Panc1 (cell line): ENCODE measurements at regions not wholly inside any gene's neighbourhood (a gene's known extent, or its start where the extent isn't known, plus 50 kb on each side); places are given as distances from the start of the nearest gene placed in this dataset.

ENCODE experiments used
- ATAC-seq: fragments of 200-7000 bp; cut with Tn5 transposase; 2 replicates; pipeline ENCODE4 v1.9.1; 2020; ENCODE audit warnings: mild to moderate bottlenecking, moderate library complexity
- BruUV-seq: library from RNA; stranded (reverse); fragments of 400-500 nt; replicated peaks from 2 replicates; lab custom pipeline; 2021; lab: Mats Ljungman, UMichigan
- CTCF ChIA-PET: fragments of 300-600 bp; sonication (Branson Sonifier 250); formaldehyde crosslinking; loops from one replicate; lab custom pipeline; 2022; ENCODE audit warnings: antibody characterized with exemption; lab: Charles Lee
- POLR2A ChIA-PET: fragments of 300-600 bp; sonication (Branson Sonifier 250); formaldehyde crosslinking; loops from one replicate; lab custom pipeline; 2022; ENCODE audit warnings: antibody characterized with exemption; lab: Charles Lee
- DNase-seq: peaks from one replicate; pipeline ENCODE4 v3.0.0-alpha.2; 2010; ENCODE audit warnings: low read depth, low spot score
- H3K27ac ChIP-seq: 2 replicates; pipeline ENCODE4 v1.5.1; 2011; ENCODE audit warnings: mild to moderate bottlenecking, low read length, inconsistent platforms
- H3K27me3 ChIP-seq: fragments of 200-500 bp; sonication (Bioruptor generic); 2 replicates; pipeline ENCODE4 v1.6.0; 2014; ENCODE audit warnings: low read length, inconsistent platforms; ENCODE audit not compliant: control insufficient read depth, insufficient read depth
- H3K36me3 ChIP-seq: fragments of 200-500 bp; sonication (Bioruptor generic); 2 replicates; pipeline ENCODE4 v1.5.1; 2014; ENCODE audit warnings: inconsistent platforms, mild to moderate bottlenecking, low read length, moderate library complexity; ENCODE audit not compliant: control insufficient read depth, insufficient read depth
- H3K4me1 ChIP-seq: 2 replicates; pipeline ENCODE4 v1.5.1; 2011; ENCODE audit warnings: inconsistent platforms, mild to moderate bottlenecking, low read length, moderate library complexity; ENCODE audit not compliant: control insufficient read depth, insufficient read depth
- H3K4me3 ChIP-seq, 2 experiments: 2 replicates each; pipeline ENCODE4 v1.5.1; 2011 to 2012; ENCODE audit warnings: low read depth in 2 of 2, low read length in 2 of 2, mild to moderate bottlenecking in 2 of 2, inconsistent platforms in 1 of 2, moderate library complexity in 1 of 2
- H3K9me3 ChIP-seq: fragments of 200-500 bp; sonication (Bioruptor generic); 2 replicates; pipeline ENCODE4 v1.5.1; 2014; ENCODE audit warnings: low read depth, mild to moderate bottlenecking, inconsistent platforms, low read length, moderate library complexity; ENCODE audit not compliant: control insufficient read depth, insufficient read depth
- POLR2AphosphoS5 ChIP-seq: IDR thresholded peaks from 2 replicates; pipeline ENCODE4 v1.6.1; 2012; ENCODE audit warnings: mild to moderate bottlenecking, low read depth, low read length, moderate library complexity
- REST ChIP-seq, 2 experiments: IDR thresholded peaks; 2 replicates each; pipeline ENCODE4 v1.6.1; 2011 to 2012; ENCODE audit warnings: low read depth in 2 of 2, control low read depth in 1 of 2, low read length in 1 of 2, mild to moderate bottlenecking in 1 of 2, moderate library complexity in 1 of 2; ENCODE audit not compliant: insufficient read depth in 1 of 2
- SIN3A ChIP-seq: IDR thresholded peaks from 2 replicates; pipeline ENCODE4 v1.6.1; 2012; ENCODE audit warnings: low read depth, mild to moderate bottlenecking, low read length, moderate library complexity, borderline replicate concordance; ENCODE audit not compliant: insufficient read depth
- TCF7L2 ChIP-seq: IDR thresholded peaks from 2 replicates; pipeline ENCODE4 v1.6.1; 2011; ENCODE audit warnings: mild to moderate bottlenecking, low read depth, low read length, inconsistent platforms
- in situ Hi-C: cut with HindIII; loops from 2 replicates; pipeline ENCODE4 v1.10.0; 2016; ENCODE audit warnings: low sequenced_read_pairs, low pct_unique_long_range_greater_than_20kb
- intact Hi-C: fragments of 100-400 bp; cut with micrococcal nuclease; formaldehyde crosslinking; loops from one replicate; pipeline ENCODE4 v1.10.0; 2022; ENCODE audit not compliant: unreplicated experiment
- TF ChIP-seq, protein P1 (sequence below): fragments of 450-650 bp; IDR thresholded peaks from 2 replicates; pipeline ENCODE4 v1.5.1; 2017; ENCODE audit warnings: mild to moderate bottlenecking

DNA sequence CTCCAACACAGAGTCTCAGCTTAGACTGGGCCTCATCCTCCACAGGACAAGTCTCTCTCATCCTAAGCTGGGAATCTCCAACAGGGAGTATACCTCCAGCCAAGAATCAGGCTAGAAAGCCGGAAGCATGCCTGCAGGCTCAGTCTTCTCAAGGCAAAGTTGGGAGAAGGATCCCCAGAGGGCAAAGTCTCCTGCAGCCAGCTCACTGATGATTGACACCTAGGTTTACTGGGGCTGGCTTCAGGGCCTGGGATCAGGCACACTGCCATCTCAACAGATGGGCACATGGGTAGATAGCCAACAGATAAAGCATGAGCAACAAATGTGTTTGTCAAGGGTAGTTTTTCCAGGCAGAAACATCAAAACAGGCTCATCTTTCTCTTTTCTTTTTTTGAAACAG lies 56.1 kb upstream of the TOX3 start:
- Histone ChIP-seq H3K27ac (no peak overlapping the region), H3K4me3 (no peak overlapping the region), H3K9me3 (no peaks in the 10 kb centered on the region), H3K4me1 (no peaks in the 10 kb centered on the region), H3K36me3 (no peaks in the 10 kb centered on the region), H3K27me3 (no peaks in the 10 kb centered on the region)
- no peak for ATAC-seq
- no TSS peak for BruUV-seq
- DNase-seq: no peak
- ChIA-PET CTCF (no interaction called here), POLR2A (no interaction called here)
- intact Hi-C loops: no loop called here
- in situ Hi-C loops: no loop called here
- TF ChIP-seq POLR2AphosphoS5 (no peak), REST (IDR thresholded peaks at IDR 0.05; ENCODE audit: insufficient read depth in 1 of 2, low read depth in 2 of 2, low read length in 1 of 2) (no peak), TCF7L2 (no peak), SIN3A (no peak)
- TF ChIP-seq, protein P1, sequence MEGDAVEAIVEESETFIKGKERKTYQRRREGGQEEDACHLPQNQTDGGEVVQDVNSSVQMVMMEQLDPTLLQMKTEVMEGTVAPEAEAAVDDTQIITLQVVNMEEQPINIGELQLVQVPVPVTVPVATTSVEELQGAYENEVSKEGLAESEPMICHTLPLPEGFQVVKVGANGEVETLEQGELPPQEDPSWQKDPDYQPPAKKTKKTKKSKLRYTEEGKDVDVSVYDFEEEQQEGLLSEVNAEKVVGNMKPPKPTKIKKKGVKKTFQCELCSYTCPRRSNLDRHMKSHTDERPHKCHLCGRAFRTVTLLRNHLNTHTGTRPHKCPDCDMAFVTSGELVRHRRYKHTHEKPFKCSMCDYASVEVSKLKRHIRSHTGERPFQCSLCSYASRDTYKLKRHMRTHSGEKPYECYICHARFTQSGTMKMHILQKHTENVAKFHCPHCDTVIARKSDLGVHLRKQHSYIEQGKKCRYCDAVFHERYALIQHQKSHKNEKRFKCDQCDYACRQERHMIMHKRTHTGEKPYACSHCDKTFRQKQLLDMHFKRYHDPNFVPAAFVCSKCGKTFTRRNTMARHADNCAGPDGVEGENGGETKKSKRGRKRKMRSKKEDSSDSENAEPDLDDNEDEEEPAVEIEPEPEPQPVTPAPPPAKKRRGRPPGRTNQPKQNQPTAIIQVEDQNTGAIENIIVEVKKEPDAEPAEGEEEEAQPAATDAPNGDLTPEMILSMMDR: no peak

GRCh38 chr16:52597772-52598483 lies 51.0 kb upstream of the TOX3 start:
- no peaks in the 10 kb centered on the region for H3K4me1 ChIP-seq
- TF ChIP-seq TCF7L2 (no peak), POLR2AphosphoS5 (no peak), SIN3A (no peak), REST (IDR thresholded peaks at IDR 0.05; ENCODE audit: insufficient read depth in 1 of 2, low read depth in 2 of 2, low read length in 1 of 2) (no peak)
- TF ChIP-seq, protein P1: no peak
- in situ Hi-C loops (no loop called here), intact Hi-C loops (no loop called here)
- H3K4me3 ChIP-seq: no peak overlapping the region
- DNase-seq: no peak
- no peaks in the 10 kb centered on the region for H3K36me3 ChIP-seq
- ATAC-seq: no peak
- ChIA-PET POLR2A (no interaction called here), CTCF (no interaction called here)
- no TSS peak for BruUV-seq
- H3K27me3 ChIP-seq: no peaks in the 10 kb centered on the region
- no peak overlapping the region for H3K27ac ChIP-seq
- H3K9me3 ChIP-seq: no peaks in the 10 kb centered on the region
